Astrocyte (in vitro differentiated cells and primary cell): ENCODE measurements at regions not wholly inside any gene's neighbourhood (a gene's known extent, or its start where the extent isn't known, plus 50 kb on each side); places are given as distances from the start of the nearest gene placed in this dataset.
A peak's percentile ranks its signal among the peaks of the same experiment; 100 is the strongest.
"Not testable (repeated sequence)": the region's sequence is repeated elsewhere in the genome, so short reads cannot be mapped to it uniquely, and the experiment has no call there.

Experiments
- DNase-seq: peaks from one replicate; pipeline ENCODE4 v3.0.0-alpha.2; 2010; ENCODE audit warnings: low read depth
- FAIRE-seq: peaks from 2 replicates; lab custom pipeline; 2011; peaks lifted over from hg19 to GRCh38; lab: Jason Lieb, UNC
- H2AFZ ChIP-seq: 2 replicates; pipeline ENCODE4 v1.6.0; 2012; ENCODE audit warnings: low read depth, low read length, inconsistent platforms
- H3K27ac ChIP-seq: 2 replicates; pipeline ENCODE4 v1.5.1; 2011; ENCODE audit warnings: low read depth, low read length, inconsistent platforms
- H3K27me3 ChIP-seq: 2 replicates; pipeline ENCODE4 v1.6.0; 2011; ENCODE audit warnings: low read length, inconsistent platforms; ENCODE audit not compliant: insufficient read depth
- H3K36me3 ChIP-seq: 2 replicates; pipeline ENCODE4 v1.5.1; 2011; ENCODE audit warnings: low read length, inconsistent platforms; ENCODE audit not compliant: insufficient read depth
- H3K4me1 ChIP-seq: 2 replicates; pipeline ENCODE4 v1.5.1; 2011; ENCODE audit warnings: low read length, inconsistent platforms; ENCODE audit not compliant: insufficient read depth
- H3K4me2 ChIP-seq: 2 replicates; pipeline ENCODE4 v1.6.0; 2012; ENCODE audit warnings: low read length, inconsistent platforms
- H3K4me3 ChIP-seq: 2 replicates; pipeline ENCODE4 v1.5.1; 2011; ENCODE audit warnings: low read depth, mild to moderate bottlenecking, low read length, inconsistent platforms; ENCODE audit not compliant: insufficient read depth
- H3K79me2 ChIP-seq: 2 replicates; pipeline ENCODE4 v1.6.0; 2012; ENCODE audit warnings: mild to moderate bottlenecking, low read length, inconsistent platforms; ENCODE audit not compliant: insufficient read depth
- H3K9ac ChIP-seq: 2 replicates; pipeline ENCODE4 v1.6.0; 2012; ENCODE audit warnings: mild to moderate bottlenecking, low read length, inconsistent platforms
- H3K9me3 ChIP-seq: 2 replicates; pipeline ENCODE4 v1.5.1; 2012; ENCODE audit warnings: low read depth, mild to moderate bottlenecking, low read length, inconsistent platforms; ENCODE audit not compliant: insufficient read depth
- H4K20me1 ChIP-seq: 2 replicates; pipeline ENCODE4 v1.6.0; 2012; ENCODE audit warnings: low read length, inconsistent platforms; ENCODE audit not compliant: insufficient read depth
- H3K27ac Mint-ChIP-seq: one replicate; pipeline ENCODE4 v1.8.0; 2021; ENCODE audit warnings: mild to moderate bottlenecking, mixed read lengths; ENCODE audit not compliant: unreplicated experiment
- H3K27me3 Mint-ChIP-seq: one replicate; pipeline ENCODE4 v1.8.0; 2021; ENCODE audit warnings: low read depth, mixed read lengths; ENCODE audit not compliant: unreplicated experiment
- H3K36me3 Mint-ChIP-seq: one replicate; pipeline ENCODE4 v1.8.0; 2021; ENCODE audit warnings: low read depth, mixed read lengths; ENCODE audit not compliant: unreplicated experiment
- H3K4me1 Mint-ChIP-seq: one replicate; pipeline ENCODE4 v1.8.0; 2021; ENCODE audit warnings: low read depth, mixed read lengths; ENCODE audit not compliant: unreplicated experiment
- H3K4me3 Mint-ChIP-seq: one replicate; pipeline ENCODE4 v1.8.0; 2021; ENCODE audit warnings: mild to moderate bottlenecking, moderate library complexity, mixed read lengths; ENCODE audit not compliant: unreplicated experiment
- H3K9me3 Mint-ChIP-seq: one replicate; pipeline ENCODE4 v1.8.0; 2021; ENCODE audit warnings: mild to moderate bottlenecking, mixed read lengths; ENCODE audit not compliant: unreplicated experiment
- CTCF ChIP-seq: IDR thresholded peaks from 2 replicates; pipeline ENCODE4 v1.5.1; 2011; ENCODE audit warnings: low read depth, mild to moderate bottlenecking, inconsistent platforms, low read length, moderate library complexity; ENCODE audit not compliant: insufficient read depth
- EZH2 ChIP-seq: IDR thresholded peaks from 2 replicates; pipeline ENCODE4 v1.6.1; 2012; ENCODE audit warnings: mild to moderate bottlenecking, low read length, inconsistent platforms; ENCODE audit not compliant: insufficient read depth

GRCh38 chr18:11482271-11482670 is 127.1 kb upstream of the SLC35G4 start:
- no peaks in the 10 kb centered on the region for H3K27me3 Mint-ChIP-seq
- FAIRE-seq = no peak
- H3K9ac ChIP-seq = no peak overlapping the region
- H3K4me3 ChIP-seq = no peak overlapping the region
- H3K9me3 ChIP-seq = no peaks in the 10 kb centered on the region
- no peaks in the 10 kb centered on the region for H3K4me1 Mint-ChIP-seq
- H3K27ac Mint-ChIP-seq = no peak overlapping the region
- H4K20me1 ChIP-seq = no peaks in the 10 kb centered on the region
- H3K27me3 ChIP-seq = no peaks in the 10 kb centered on the region
- DNase-seq = peak; percentile 55
- no peak overlapping the region for H3K27ac ChIP-seq
- H3K36me3 ChIP-seq = no peaks in the 10 kb centered on the region
- H3K79me2 ChIP-seq = no peaks in the 10 kb centered on the region
- no peak for TF ChIP-seq CTCF
- TF ChIP-seq EZH2 = no peak
- peaks cover 3% of the 10 kb centered on the region for H3K9me3 Mint-ChIP-seq
- no peaks in the 10 kb centered on the region for H3K36me3 Mint-ChIP-seq
- no peak overlapping the region for H2AFZ ChIP-seq
- H3K4me2 ChIP-seq = no peak overlapping the region
- H3K4me3 Mint-ChIP-seq = no peak overlapping the region
- H3K4me1 ChIP-seq = no peaks in the 10 kb centered on the region

DNA sequence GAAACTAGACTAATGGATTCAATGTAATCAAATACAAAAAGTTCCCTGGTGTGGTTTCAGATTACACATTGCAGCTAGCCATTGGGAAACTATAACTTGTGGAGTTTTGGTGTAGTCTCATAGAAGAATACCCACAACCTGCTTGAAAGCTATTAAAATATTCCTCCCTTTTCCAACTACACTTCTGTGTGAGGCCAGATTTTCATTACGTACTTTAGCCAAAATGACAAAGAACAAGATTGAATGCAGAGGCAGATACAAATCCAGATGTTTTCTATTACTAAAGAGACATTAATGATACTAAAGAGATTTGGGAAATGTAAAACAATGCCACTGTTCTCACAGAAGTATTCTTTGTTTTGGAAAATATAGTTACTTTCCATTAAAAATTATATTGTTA is 128.7 kb upstream of the SLC35G4 start:
- H3K9ac ChIP-seq = no peak overlapping the region
- peaks cover 4% of the 10 kb centered on the region for H3K9me3 Mint-ChIP-seq
- FAIRE-seq (no peak), DNase-seq (no peak)
- no peak overlapping the region for H3K4me2 ChIP-seq
- H3K4me3 Mint-ChIP-seq = no peak overlapping the region
- no peaks in the 10 kb centered on the region for H3K4me1 ChIP-seq
- no peaks in the 10 kb centered on the region for H3K4me1 Mint-ChIP-seq
- no peak overlapping the region for H3K27ac ChIP-seq
- no peak overlapping the region for H2AFZ ChIP-seq
- H3K36me3 ChIP-seq = no peaks in the 10 kb centered on the region
- no peaks in the 10 kb centered on the region for H3K27me3 ChIP-seq
- no peak overlapping the region for H3K27ac Mint-ChIP-seq
- no peaks in the 10 kb centered on the region for H3K79me2 ChIP-seq
- no peaks in the 10 kb centered on the region for H4K20me1 ChIP-seq
- H3K27me3 Mint-ChIP-seq = no peaks in the 10 kb centered on the region
- no peaks in the 10 kb centered on the region for H3K36me3 Mint-ChIP-seq
- TF ChIP-seq EZH2 (no peak), CTCF (no peak)
- H3K4me3 ChIP-seq = no peak overlapping the region
- H3K9me3 ChIP-seq = no peaks in the 10 kb centered on the region

DNA sequence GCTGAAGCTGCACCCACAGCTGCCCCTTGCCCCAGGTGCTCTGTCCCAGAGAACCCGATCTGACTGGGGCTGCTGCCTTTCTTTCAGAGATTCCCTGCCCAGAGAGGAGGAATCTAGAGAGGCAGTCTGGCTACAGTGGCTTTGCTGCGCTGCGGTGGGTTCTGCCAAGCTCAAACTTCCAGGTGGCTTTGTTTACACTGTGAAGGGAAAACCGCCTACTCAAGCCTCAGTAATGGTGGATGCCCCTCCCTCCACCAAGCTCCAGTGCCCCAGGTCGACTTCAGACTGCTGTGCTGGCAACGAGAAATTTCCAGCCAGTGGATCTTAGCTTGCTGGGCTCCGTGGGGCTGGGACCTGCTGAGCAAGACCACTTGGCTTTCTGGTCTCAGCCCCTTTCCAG is 130.4 kb upstream of the SLC35G4 start:
- H3K36me3 Mint-ChIP-seq, H4K20me1 ChIP-seq, H3K9me3 ChIP-seq, H3K27ac Mint-ChIP-seq, H3K9ac ChIP-seq, FAIRE-seq, H3K4me1 Mint-ChIP-seq, H3K4me3 ChIP-seq, H3K27me3 ChIP-seq, H3K4me3 Mint-ChIP-seq, H3K36me3 ChIP-seq, H3K79me2 ChIP-seq, H2AFZ ChIP-seq, H3K27me3 Mint-ChIP-seq, H3K9me3 Mint-ChIP-seq, H3K27ac ChIP-seq, H3K4me1 ChIP-seq, DNase-seq, H3K4me2 ChIP-seq: not testable (repeated sequence)
